ENCODE measurements at regions not wholly inside any gene's neighbourhood (a gene's known extent, or its start where the extent isn't known, plus 50 kb on each side); places are given as distances from the start of the nearest gene placed in this dataset.
"Not testable (repeated sequence)": the region's sequence is repeated elsewhere in the genome, so short reads cannot be mapped to it uniquely, and the experiment has no call there.

DNA sequence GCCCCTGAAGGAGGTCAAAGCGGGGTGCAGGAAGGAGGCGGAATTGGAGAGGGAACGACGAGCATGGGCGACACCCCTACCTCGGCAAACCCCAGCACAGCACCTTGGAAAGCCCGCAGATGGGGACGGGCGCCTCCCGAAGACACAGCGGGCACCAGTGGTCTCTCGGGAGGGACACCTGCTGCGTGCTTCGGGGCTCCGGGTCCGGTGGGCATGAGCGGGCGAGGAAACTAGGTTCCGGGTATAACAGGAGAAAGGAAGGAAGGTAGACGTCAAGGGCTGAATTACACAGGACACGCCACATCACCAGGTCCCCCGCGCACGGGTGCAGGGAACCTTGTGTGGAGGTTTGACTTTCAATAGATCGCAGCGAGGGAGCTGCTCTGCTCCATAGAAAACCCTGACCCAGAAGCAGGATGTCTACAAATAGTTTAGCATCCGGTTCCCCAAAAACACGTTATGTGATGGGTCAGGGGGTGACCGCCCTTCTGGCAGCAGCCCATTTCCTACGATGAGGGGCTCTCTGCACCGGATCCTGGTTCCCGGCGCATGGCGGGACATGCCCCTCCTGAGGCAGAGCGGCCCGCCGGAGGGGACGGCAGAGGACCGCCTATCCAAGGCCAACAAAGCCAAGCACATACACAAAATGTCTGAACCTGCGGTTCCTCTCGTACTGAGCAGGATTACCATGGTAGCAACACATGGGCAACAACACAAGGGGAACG lies 196.9 kb downstream of the ALG10 start:
- intact Hi-C loops (cut with micrococcal nuclease; ENCODE audit: unreplicated experiment) (no loop called here), in situ Hi-C loops (cut with MboI) (loop anchor here (5.0 to 10.0 kb wide), 3 partner anchors 97 to 1464 kb away; partner anchors contain the start of gene YARS2)
- Histone ChIP-seq H3K4me3 (no peak overlapping the region; the same call in 1 of the 2 replicates), H3K79me2 (ENCODE audit: control insufficient read depth, insufficient read depth, low read length) (no peaks in the 10 kb centered on the region), H4K20me1 (ENCODE audit: control insufficient read depth, insufficient read depth) (no peaks in the 10 kb centered on the region), H3K27me3 (replicated peaks in 1 of 2; ENCODE audit: control insufficient read depth in 2 of 2, insufficient read depth in 2 of 2, low read length in 1 of 2) (no peaks in the 10 kb centered on the region), H3K9ac (ENCODE audit: control insufficient read depth, insufficient read depth, low read length) (no peak overlapping the region), H3K9me3 (replicated peaks; ENCODE audit: control insufficient read depth, insufficient read depth, low read length) (no peaks in the 10 kb centered on the region), H3K27ac (ENCODE audit: control insufficient read depth, insufficient read depth) (no peak overlapping the region), H3K4me2 (ENCODE audit: control insufficient read depth, insufficient read depth) (peak overlapping the region; percentile 17; the same call in 1 of the 2 replicates), H2AFZ (ENCODE audit: control insufficient read depth, low read depth, low read length) (no peak overlapping the region), H3K36me3 (ENCODE audit: control insufficient read depth in 2 of 2, insufficient read depth in 2 of 2, low read length in 1 of 2) (no peaks in the 10 kb centered on the region), H3K4me1 (ENCODE audit: control insufficient read depth, insufficient read depth, low read length) (no peaks in the 10 kb centered on the region)
- ChIA-PET SMC1A (ENCODE audit: uncharacterized antibody, unreplicated experiment) (no interaction called here), CTCF (interaction anchor here (1.4 to 1.5 kb wide), 2 partner anchors 93 to 94 kb away, joined by 3 to 4 read pairs; no protein-coding TSS in a partner anchor), POLR2A (no interaction called here), RAD21 (ENCODE audit: unreplicated experiment) (no interaction called here)
- BruUV-seq (replicated peaks) = no TSS peak
- FAIRE-seq = no peak
- DNase-seq (ENCODE audit: low read depth, low spot score) = no peak
- ATAC-seq = no peak
- no peak for TF ChIP-seq SUZ12 (IDR thresholded peaks at IDR 0.05; ENCODE audit: unreplicated experiment)
- TF ChIP-seq RFX5 (IDR thresholded peaks at IDR 0.05; ENCODE audit: low read depth, low read length) = no peak
- WGBS (ENCODE audit: insufficient coverage, insufficient replicate concordance, low lambda C conversion rate, missing lambda C conversion rate) = 73% methylated on average over 42 of the region's 42 CpGs

DNA sequence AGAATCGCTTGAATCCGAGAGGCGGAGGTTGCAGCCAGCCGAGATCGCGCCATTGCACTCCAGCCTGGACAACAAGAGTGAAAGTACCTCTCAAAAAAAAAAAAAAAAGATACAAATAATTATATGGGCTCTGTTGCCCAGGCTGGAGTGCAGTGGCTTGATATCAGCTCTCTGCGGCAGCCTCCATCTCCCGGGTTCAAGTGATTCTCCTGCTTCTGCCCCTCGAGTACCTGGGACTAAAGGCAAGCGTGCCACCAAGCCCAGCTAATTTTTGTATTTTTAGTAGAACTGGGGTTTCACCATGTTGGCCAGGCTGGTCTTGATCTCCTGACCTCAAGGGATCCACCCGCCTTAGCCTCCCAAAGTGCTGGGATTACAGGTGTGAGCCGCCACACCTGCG lies 197.8 kb downstream of the ALG10 start:
- in situ Hi-C loops (cut with MboI); BruUV-seq (replicated peaks): not testable (repeated sequence)
- CTCF ChIA-PET = interaction anchor here (0.6 to 3.0 kb wide), 5 partner anchors 63 to 1768 kb away, joined by 3 to 13 read pairs (median 3); no protein-coding TSS in a partner anchor

More for the DNA sequence above, 197.8 kb downstream of the ALG10 start:
- H3K4me1 ChIP-seq (ENCODE audit: control insufficient read depth, insufficient read depth, low read length); H4K20me1 ChIP-seq (ENCODE audit: control insufficient read depth, insufficient read depth); POLR2A ChIA-PET; H3K27me3 ChIP-seq (replicated peaks in 1 of 2; ENCODE audit: control insufficient read depth in 2 of 2, insufficient read depth in 2 of 2, low read length in 1 of 2); SMC1A ChIA-PET (ENCODE audit: uncharacterized antibody, unreplicated experiment); ATAC-seq; H3K36me3 ChIP-seq (ENCODE audit: control insufficient read depth in 2 of 2, insufficient read depth in 2 of 2, low read length in 1 of 2); H3K27ac ChIP-seq (ENCODE audit: control insufficient read depth, insufficient read depth); H3K4me2 ChIP-seq (ENCODE audit: control insufficient read depth, insufficient read depth); H3K9ac ChIP-seq (ENCODE audit: control insufficient read depth, insufficient read depth, low read length); H3K4me3 ChIP-seq; H3K79me2 ChIP-seq (ENCODE audit: control insufficient read depth, insufficient read depth, low read length); H2AFZ ChIP-seq (ENCODE audit: control insufficient read depth, low read depth, low read length); DNase-seq (ENCODE audit: low read depth, low spot score); intact Hi-C loops (cut with micrococcal nuclease; ENCODE audit: unreplicated experiment); H3K9me3 ChIP-seq (replicated peaks; ENCODE audit: control insufficient read depth, insufficient read depth, low read length); FAIRE-seq: not testable (repeated sequence)
- RAD21 ChIA-PET (ENCODE audit: unreplicated experiment) = interaction anchor here (1.5 kb wide), 1 partner anchor 95 kb away, joined by 3 read pairs; no protein-coding TSS in a partner anchor
- 82% methylated on average over 11 of the region's 13 CpGs for WGBS (ENCODE audit: insufficient coverage, insufficient replicate concordance, low lambda C conversion rate, missing lambda C conversion rate)
